ENCODE measurements at regions not wholly inside any gene's neighbourhood (a gene's known extent, or its start where the extent isn't known, plus 50 kb on each side); places are given as distances from the start of the nearest gene placed in this dataset.

GRCh38 chr13:54183166-54183565, 1154.6 kb downstream of the OLFM4 start:
- Histone ChIP-seq H4K8ac (ENCODE audit: extremely low read depth, insufficient read depth, low read length) (no peak overlapping the region), H3K27ac (ENCODE audit: low read depth, low read length) (no peak overlapping the region), H3K4me1 (replicated peaks in 1 of 4; ENCODE audit: control insufficient read depth in 3 of 4, insufficient read depth in 4 of 4, low read length in 3 of 4) (peaks cover 0 to 10% (median 8%) of the 10 kb centered on the region in 4 experiments; a peak in 2 of 7 replicates), H3K9me3 (ENCODE audit: insufficient read depth in 2 of 2, low read depth in 1 of 2, low read length in 1 of 2) (no peaks in the 10 kb centered on the region), H2BK15ac (ENCODE audit: low read length) (no peak overlapping the region), H4K5ac (ENCODE audit: insufficient read length, low read depth, low read length) (peak overlapping the region; percentile 28), H2BK120ac (replicated peaks; ENCODE audit: low read depth, low read length) (no peak overlapping the region), H2AK5ac (ENCODE audit: low read depth, low read length) (no peak overlapping the region), H4K91ac (replicated peaks; ENCODE audit: insufficient read length, low read length) (no peak overlapping the region), H3K4ac (replicated peaks; ENCODE audit: insufficient read length, low read depth, low read length) (no peak overlapping the region), H3K4me3 (ENCODE audit: extremely low read depth in 1 of 4, insufficient read depth in 2 of 4, low read depth in 3 of 4, low read length in 4 of 4) (no peak overlapping the region), H3K4me2 (ENCODE audit: insufficient read depth in 1 of 2, low read depth in 2 of 2, low read length in 2 of 2) (no peak overlapping the region), H3K9ac (replicated peaks in 1 of 4; ENCODE audit: extremely low read depth in 1 of 4, low read depth in 3 of 4, low read length in 3 of 4) (no peak overlapping the region), H4K20me1 (replicated peaks in 1 of 2; ENCODE audit: control insufficient read depth in 1 of 2, insufficient read depth in 2 of 2, low read length in 2 of 2) (no peaks in the 10 kb centered on the region), H3K27me3 (replicated peaks in 1 of 4; ENCODE audit: control insufficient read depth in 3 of 4, extremely low read depth in 1 of 4, insufficient read depth in 3 of 4, low read length in 3 of 4) (no peaks in the 10 kb centered on the region), H3K23ac (ENCODE audit: insufficient read length) (no peak overlapping the region), H3K56ac (replicated peaks; ENCODE audit: insufficient read length, low read depth, low read length) (no peak overlapping the region), H3K18ac (ENCODE audit: extremely low read depth, low read length) (no peak overlapping the region), H3K14ac (ENCODE audit: insufficient read length) (no peak overlapping the region), H2BK5ac (ENCODE audit: low read depth, low read length) (no peak overlapping the region), H3K79me2 (ENCODE audit: control insufficient read depth in 1 of 2, insufficient read depth in 2 of 2, low read length in 2 of 2) (no peaks in the 10 kb centered on the region), H3K23me2 (ENCODE audit: low read depth, low read length) (no peaks in the 10 kb centered on the region), H3K79me1 (ENCODE audit: low read depth, low read length) (no peaks in the 10 kb centered on the region), H2BK20ac (ENCODE audit: low read length) (no peak overlapping the region), H2AFZ (ENCODE audit: low read length) (no peak overlapping the region), H3K36me3 (ENCODE audit: control insufficient read depth in 2 of 4, insufficient read depth in 4 of 4, low read length in 3 of 4) (no peaks in the 10 kb centered on the region), H2BK12ac (ENCODE audit: low read depth, low read length) (no peak overlapping the region)
- FAIRE-seq: no peak
- WGBS, 2 experiments (ENCODE audit: extremely low coverage in 1 of 2, insufficient coverage in 1 of 2, insufficient read length in 1 of 2, insufficient replicate concordance in 2 of 2, low coverage in 1 of 2, low lambda C conversion rate in 2 of 2, missing lambda C conversion rate in 1 of 2): 4% methylated on average over 1 of the region's 1 CpG; no CpG with 5 or more reads in 1 of the 2 experiments
- ChIA-PET POLR2A (ENCODE audit: partially characterized antibody) (interaction anchor here (0.8 kb wide), 1 partner anchor 1062 kb away, joined by 3 read pairs; no protein-coding TSS in a partner anchor), CTCF (ENCODE audit: partially characterized antibody) (interaction anchor here (1.2 to 1.5 kb wide), 2 partner anchors 401 to 1062 kb away, joined by 3 to 4 read pairs; no protein-coding TSS in a partner anchor)
- DNase-seq (ENCODE audit: low read depth in 1 of 2, low spot score in 2 of 2): no peak
- TF ChIP-seq CBX8 (IDR thresholded peaks at IDR 0.05; ENCODE audit: borderline replicate concordance, low read depth, low read length): no peak
- TF ChIP-seq SP1 (IDR thresholded peaks at IDR 0.05; ENCODE audit: low read depth, low read length): no peak
- no peak for TF ChIP-seq TAF1 (IDR thresholded peaks at IDR 0.05; ENCODE audit: low read depth, low read length)
- no peak for TF ChIP-seq MAX (IDR thresholded peaks at IDR 0.05)
- TF ChIP-seq NRF1 (IDR thresholded peaks at IDR 0.05; ENCODE audit: low read depth, low read length): no peak
- TF ChIP-seq RBBP5 (IDR thresholded peaks at IDR 0.05; ENCODE audit: borderline replicate concordance, low read depth, low read length): no peak
- no peak for TF ChIP-seq E2F6 (IDR thresholded peaks at IDR 0.05)
- TF ChIP-seq HDAC2 (IDR thresholded peaks at IDR 0.05; ENCODE audit: borderline replicate concordance in 1 of 2, low read depth in 2 of 2, low read length in 2 of 2): no peak
- TF ChIP-seq NANOG (IDR thresholded peaks at IDR 0.05; ENCODE audit: insufficient read depth, low read depth, low read length, poor library complexity, severe bottlenecking): no peak
- TF ChIP-seq TAF7 (optimal IDR thresholded peaks at IDR 0.05; ENCODE audit: borderline replicate concordance, low read depth, low read length): no peak
- no peak for TF ChIP-seq TEAD4 (IDR thresholded peaks at IDR 0.05; ENCODE audit: low read depth, low read length)
- TF ChIP-seq EP300 (IDR thresholded peaks at IDR 0.05; ENCODE audit: borderline replicate concordance in 1 of 2, low read depth in 2 of 2, low read length in 2 of 2): no peak

Measured in H1 (cell line).